ENCODE measurements at regions not wholly inside any gene's neighbourhood (a gene's known extent, or its start where the extent isn't known, plus 50 kb on each side); places are given as distances from the start of the nearest gene placed in this dataset.

- TF ChIP-seq, protein P1, sequence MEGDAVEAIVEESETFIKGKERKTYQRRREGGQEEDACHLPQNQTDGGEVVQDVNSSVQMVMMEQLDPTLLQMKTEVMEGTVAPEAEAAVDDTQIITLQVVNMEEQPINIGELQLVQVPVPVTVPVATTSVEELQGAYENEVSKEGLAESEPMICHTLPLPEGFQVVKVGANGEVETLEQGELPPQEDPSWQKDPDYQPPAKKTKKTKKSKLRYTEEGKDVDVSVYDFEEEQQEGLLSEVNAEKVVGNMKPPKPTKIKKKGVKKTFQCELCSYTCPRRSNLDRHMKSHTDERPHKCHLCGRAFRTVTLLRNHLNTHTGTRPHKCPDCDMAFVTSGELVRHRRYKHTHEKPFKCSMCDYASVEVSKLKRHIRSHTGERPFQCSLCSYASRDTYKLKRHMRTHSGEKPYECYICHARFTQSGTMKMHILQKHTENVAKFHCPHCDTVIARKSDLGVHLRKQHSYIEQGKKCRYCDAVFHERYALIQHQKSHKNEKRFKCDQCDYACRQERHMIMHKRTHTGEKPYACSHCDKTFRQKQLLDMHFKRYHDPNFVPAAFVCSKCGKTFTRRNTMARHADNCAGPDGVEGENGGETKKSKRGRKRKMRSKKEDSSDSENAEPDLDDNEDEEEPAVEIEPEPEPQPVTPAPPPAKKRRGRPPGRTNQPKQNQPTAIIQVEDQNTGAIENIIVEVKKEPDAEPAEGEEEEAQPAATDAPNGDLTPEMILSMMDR (IDR thresholded peaks at IDR 0.05): no peak
- TF ChIP-seq POLR2A (IDR thresholded peaks at IDR 0.05) (no peak), POLR2AphosphoS5 (IDR thresholded peaks at IDR 0.05) (no peak)
Measured at GRCh38 chr4:111748157-111748556, 397.1 kb upstream of the FAM241A start.
